ENCODE measurements at regions not wholly inside any gene's neighbourhood (a gene's known extent, or its start where the extent isn't known, plus 50 kb on each side); places are given as distances from the start of the nearest gene placed in this dataset.

DNA sequence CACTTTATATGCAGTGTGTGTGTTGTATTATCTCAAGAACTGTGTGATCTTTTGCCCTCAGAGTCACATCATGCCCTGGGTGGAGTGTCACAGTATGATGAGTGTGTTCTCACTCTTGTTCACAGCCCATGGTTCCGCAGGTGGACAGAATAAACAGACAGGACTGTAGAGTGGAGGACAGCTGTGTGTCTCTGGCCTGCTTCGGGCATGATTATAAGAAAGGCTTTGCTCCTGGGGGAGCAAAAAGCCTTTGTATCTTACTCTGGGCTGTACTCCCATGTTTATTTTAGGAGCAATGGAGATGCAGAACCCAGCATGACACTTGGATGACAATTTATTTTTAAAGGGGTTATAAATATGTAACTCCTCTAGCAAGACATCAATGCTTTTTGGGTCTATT lies 371.7 kb upstream of the MEX3C start:
- TF ChIP-seq, protein P1, sequence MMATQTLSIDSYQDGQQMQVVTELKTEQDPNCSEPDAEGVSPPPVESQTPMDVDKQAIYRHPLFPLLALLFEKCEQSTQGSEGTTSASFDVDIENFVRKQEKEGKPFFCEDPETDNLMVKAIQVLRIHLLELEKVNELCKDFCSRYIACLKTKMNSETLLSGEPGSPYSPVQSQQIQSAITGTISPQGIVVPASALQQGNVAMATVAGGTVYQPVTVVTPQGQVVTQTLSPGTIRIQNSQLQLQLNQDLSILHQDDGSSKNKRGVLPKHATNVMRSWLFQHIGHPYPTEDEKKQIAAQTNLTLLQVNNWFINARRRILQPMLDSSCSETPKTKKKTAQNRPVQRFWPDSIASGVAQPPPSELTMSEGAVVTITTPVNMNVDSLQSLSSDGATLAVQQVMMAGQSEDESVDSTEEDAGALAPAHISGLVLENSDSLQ (IDR thresholded peaks at IDR 0.05), result no peak
- TF ChIP-seq FOXM1 (IDR thresholded peaks at IDR 0.05; ENCODE audit: borderline replicate concordance) (no peak), FOXK2 (IDR thresholded peaks at IDR 0.05) (no peak), BHLHE40 (IDR thresholded peaks at IDR 0.05; ENCODE audit: borderline replicate concordance) (no peak), SP1 (IDR thresholded peaks at IDR 0.05) (no peak), L3MBTL2 (conservative IDR thresholded peaks at IDR 0.05) (no peak), ELF4 (IDR thresholded peaks at IDR 0.05) (no peak), ZNF384 (IDR thresholded peaks at IDR 0.05) (no peak), FOXA1 (IDR thresholded peaks at IDR 0.05) (no peak), HDGF (IDR thresholded peaks at IDR 0.05; ENCODE audit: borderline replicate concordance) (no peak), LEF1 (IDR thresholded peaks at IDR 0.05; ENCODE audit: borderline replicate concordance) (no peak), TARDBP (IDR thresholded peaks at IDR 0.05) (no peak), ARNT (IDR thresholded peaks at IDR 0.05) (no peak)
